Stomach (tissue), 4 donors: ENCODE measurements at regions not wholly inside any gene's neighbourhood (a gene's known extent, or its start where the extent isn't known, plus 50 kb on each side); places are given as distances from the start of the nearest gene placed in this dataset.

Experiments
- EP300 ChIP-seq: sonication (generic); formaldehyde crosslinking; IDR thresholded peaks from one replicate; pipeline ENCODE4 v1.6.1; 2017; ENCODE audit warnings: antibody characterized with exemption
- POLR2A ChIP-seq, 4 donors: fragments of 450-650 bp; IDR thresholded peaks; one replicate each; pipeline ENCODE4 v1.6.1; 2016; ENCODE audit warnings: antibody characterized with exemption in 4 of 4, control low read depth in 2 of 4, mild to moderate bottlenecking in 1 of 4, moderate library complexity in 1 of 4
- POLR2AphosphoS5 ChIP-seq, 3 donors: sonication (generic); formaldehyde crosslinking; IDR thresholded peaks; one replicate each; pipeline ENCODE4 v1.6.1; 2016; ENCODE audit warnings: antibody characterized with exemption in 3 of 3
- TF ChIP-seq, protein P1 (sequence below), 7 experiments: fragments of 450-650 bp in 4 of 7; fragments of 200-600 bp in 3 of 7; sonication (generic) in 3 of 7; IDR thresholded peaks; one replicate each; pipeline ENCODE4 v1.5.1; 2016 to 2019; ENCODE audit warnings: antibody characterized with exemption in 7 of 7, control low read depth in 2 of 7, mild to moderate bottlenecking in 1 of 7

GRCh38 chr2:134002391-134002790 is 251.5 kb upstream of the MGAT5 start:
- TF ChIP-seq, protein P1, sequence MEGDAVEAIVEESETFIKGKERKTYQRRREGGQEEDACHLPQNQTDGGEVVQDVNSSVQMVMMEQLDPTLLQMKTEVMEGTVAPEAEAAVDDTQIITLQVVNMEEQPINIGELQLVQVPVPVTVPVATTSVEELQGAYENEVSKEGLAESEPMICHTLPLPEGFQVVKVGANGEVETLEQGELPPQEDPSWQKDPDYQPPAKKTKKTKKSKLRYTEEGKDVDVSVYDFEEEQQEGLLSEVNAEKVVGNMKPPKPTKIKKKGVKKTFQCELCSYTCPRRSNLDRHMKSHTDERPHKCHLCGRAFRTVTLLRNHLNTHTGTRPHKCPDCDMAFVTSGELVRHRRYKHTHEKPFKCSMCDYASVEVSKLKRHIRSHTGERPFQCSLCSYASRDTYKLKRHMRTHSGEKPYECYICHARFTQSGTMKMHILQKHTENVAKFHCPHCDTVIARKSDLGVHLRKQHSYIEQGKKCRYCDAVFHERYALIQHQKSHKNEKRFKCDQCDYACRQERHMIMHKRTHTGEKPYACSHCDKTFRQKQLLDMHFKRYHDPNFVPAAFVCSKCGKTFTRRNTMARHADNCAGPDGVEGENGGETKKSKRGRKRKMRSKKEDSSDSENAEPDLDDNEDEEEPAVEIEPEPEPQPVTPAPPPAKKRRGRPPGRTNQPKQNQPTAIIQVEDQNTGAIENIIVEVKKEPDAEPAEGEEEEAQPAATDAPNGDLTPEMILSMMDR (IDR thresholded peaks at IDR 0.05): no peak
- TF ChIP-seq POLR2A (IDR thresholded peaks at IDR 0.05) (no peak), POLR2AphosphoS5 (IDR thresholded peaks at IDR 0.05) (no peak), EP300 (no peak)
